Subcutaneous abdominal adipose tissue (tissue), 5 donors: ENCODE measurements at regions not wholly inside any gene's neighbourhood (a gene's known extent, or its start where the extent isn't known, plus 50 kb on each side); places are given as distances from the start of the nearest gene placed in this dataset.

ENCODE experiments used
- H3K27ac ChIP-seq: one replicate; pipeline ENCODE4 v1.7.0; 2013; ENCODE audit warnings: low read depth, mild to moderate bottlenecking, inconsistent platforms, low read length, moderate library complexity
- H3K27me3 ChIP-seq, 5 donors: one replicate each; pipeline ENCODE4 v1.7.0; 2013; ENCODE audit warnings: low read length in 5 of 5, inconsistent platforms in 1 of 5; ENCODE audit not compliant: control insufficient read depth in 5 of 5, insufficient read depth in 4 of 5
- H3K36me3 ChIP-seq, 5 donors: one replicate each; pipeline ENCODE4 v1.7.0; 2013; ENCODE audit warnings: low read length in 5 of 5; ENCODE audit not compliant: control insufficient read depth in 5 of 5, insufficient read depth in 5 of 5
- H3K4me1 ChIP-seq, 5 donors: one replicate each; pipeline ENCODE4 v1.7.0; 2013; ENCODE audit warnings: low read length in 5 of 5, mild to moderate bottlenecking in 3 of 5, moderate library complexity in 1 of 5; ENCODE audit not compliant: control insufficient read depth in 5 of 5, insufficient read depth in 5 of 5
- H3K4me3 ChIP-seq, 5 donors: one replicate each; pipeline ENCODE4 v1.7.0; 2013; ENCODE audit warnings: low read length in 5 of 5, low read depth in 1 of 5
- H3K9ac ChIP-seq, 5 donors: one replicate each; pipeline ENCODE4 v1.7.0; 2013; ENCODE audit warnings: low read length in 5 of 5, mild to moderate bottlenecking in 4 of 5, moderate library complexity in 3 of 5
- H3K9me3 ChIP-seq, 5 donors: one replicate each; pipeline ENCODE4 v1.7.0; 2013; ENCODE audit warnings: low read length in 5 of 5; ENCODE audit not compliant: control insufficient read depth in 5 of 5
- donor health status: healthy.
- donor health status: healthy.
- donor health status: healthy.
- donor health status: healthy.
- donor health status: healthy.

GRCh38 chr14:96143906-96144305, 60.7 kb upstream of the BDKRB2 start:
- peaks cover 2 to 18% (median 12%) of the 10 kb centered on the region in 5 donors for H3K4me1 ChIP-seq
- H3K9me3 ChIP-seq, result peaks cover 0 to 4% (median under 1%) of the 10 kb centered on the region in 5 donors
- H3K27ac ChIP-seq, result no peak overlapping the region
- H3K36me3 ChIP-seq, result no peaks in the 10 kb centered on the region
- no peaks in the 10 kb centered on the region for H3K27me3 ChIP-seq
- no peak overlapping the region for H3K4me3 ChIP-seq
- H3K9ac ChIP-seq, result no peak overlapping the region

DNA sequence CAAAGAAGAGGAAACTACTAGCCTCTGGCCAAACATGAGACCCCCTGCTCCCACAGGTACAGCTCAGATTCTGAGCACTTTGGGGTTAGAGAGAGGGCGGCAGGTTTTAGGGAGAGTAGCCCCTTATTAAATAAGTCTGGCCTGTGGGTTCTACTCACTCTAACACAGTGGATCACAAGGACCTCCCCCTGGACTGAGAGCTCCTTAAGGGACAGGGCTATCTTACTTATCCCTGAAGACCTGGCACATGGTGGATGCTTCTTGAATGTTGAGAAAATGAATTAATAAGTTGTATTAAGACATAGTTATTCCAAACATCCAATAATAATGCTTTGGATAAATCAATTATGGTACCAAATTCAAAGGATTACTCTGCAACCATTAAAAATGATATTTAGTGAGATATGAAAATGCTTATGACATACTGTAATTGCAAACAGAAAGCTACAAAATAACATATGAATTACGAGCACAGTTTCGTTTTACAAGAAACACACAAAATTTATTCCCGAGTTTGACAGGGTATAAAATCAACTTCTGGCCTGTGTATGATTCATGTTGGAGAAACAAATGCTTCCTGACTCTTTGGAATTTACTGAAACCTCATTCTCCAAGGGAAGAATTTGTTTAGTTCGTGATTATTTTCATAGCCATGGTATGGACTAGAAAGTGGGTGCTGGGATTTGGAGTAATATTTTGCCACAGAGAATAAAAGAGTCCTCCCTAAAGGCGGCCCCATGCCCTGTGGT, 59.3 kb upstream of the BDKRB2 start:
- H3K9me3 ChIP-seq, result peaks cover 0 to 4% (median 0%) of the 10 kb centered on the region in 5 donors
- H3K36me3 ChIP-seq, result no peaks in the 10 kb centered on the region
- H3K27ac ChIP-seq, result peak overlapping the region; percentile 71
- peaks cover 2 to 18% (median 12%) of the 10 kb centered on the region in 5 donors for H3K4me1 ChIP-seq
- H3K27me3 ChIP-seq, result no peaks in the 10 kb centered on the region
- H3K9ac ChIP-seq, result no peak overlapping the region
- no peak overlapping the region for H3K4me3 ChIP-seq

DNA sequence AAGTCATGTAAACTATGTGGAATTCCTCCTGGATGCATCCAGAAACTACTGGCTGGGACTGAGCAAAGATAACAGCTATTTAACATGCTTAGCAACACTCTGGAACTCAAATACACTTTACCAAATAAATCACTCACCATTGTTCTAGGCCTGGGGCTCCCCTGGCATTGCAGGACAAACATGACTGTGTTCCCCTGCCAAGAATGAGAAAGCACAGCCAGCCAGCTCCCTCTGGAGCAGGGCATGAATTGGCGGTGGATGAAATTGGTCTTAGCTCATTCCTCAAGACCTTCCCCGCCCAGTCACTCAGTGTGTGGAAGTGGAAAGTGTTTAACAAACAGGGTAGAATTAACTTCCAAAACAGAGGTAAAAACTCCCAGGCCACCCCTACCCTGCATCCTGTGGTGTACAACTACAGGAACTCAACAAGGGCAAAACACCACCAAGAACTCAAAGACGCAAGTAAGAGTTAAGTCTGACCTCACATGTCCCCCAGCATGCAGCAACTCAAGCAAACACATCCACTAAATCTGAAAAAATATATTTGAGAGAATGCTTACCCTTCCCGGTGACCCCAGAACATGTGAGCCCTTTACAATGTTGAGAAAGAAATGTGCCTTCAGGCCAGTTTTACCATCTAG, 58.4 kb upstream of the BDKRB2 start:
- peaks cover 0 to 4% (median 0%) of the 10 kb centered on the region in 5 donors for H3K9me3 ChIP-seq
- H3K36me3 ChIP-seq, result no peaks in the 10 kb centered on the region
- no peak overlapping the region for H3K9ac ChIP-seq
- no peak overlapping the region for H3K4me3 ChIP-seq
- H3K27me3 ChIP-seq, result no peaks in the 10 kb centered on the region
- peaks cover 2 to 18% (median 12%) of the 10 kb centered on the region in 5 donors for H3K4me1 ChIP-seq
- H3K27ac ChIP-seq, result peak overlapping the region; percentile 71

GRCh38 chr14:96148631-96149030, 56.0 kb upstream of the BDKRB2 start:
- no peak overlapping the region for H3K9ac ChIP-seq
- no peaks in the 10 kb centered on the region for H3K36me3 ChIP-seq
- no peaks in the 10 kb centered on the region for H3K27me3 ChIP-seq
- no peak overlapping the region for H3K27ac ChIP-seq
- peaks cover 0 to 4% (median 0%) of the 10 kb centered on the region in 5 donors for H3K9me3 ChIP-seq
- H3K4me1 ChIP-seq, result peaks cover 2 to 18% (median 12%) of the 10 kb centered on the region in 5 donors
- H3K4me3 ChIP-seq, result no peak overlapping the region

- no peaks in the 10 kb centered on the region for H3K36me3 ChIP-seq
- no peak overlapping the region for H3K4me3 ChIP-seq
- no peak overlapping the region for H3K9ac ChIP-seq
- no peak overlapping the region for H3K27ac ChIP-seq
- peaks cover 2 to 18% (median 12%) of the 10 kb centered on the region in 5 donors for H3K4me1 ChIP-seq
- peaks cover 0 to 4% (median 0%) of the 10 kb centered on the region in 5 donors for H3K9me3 ChIP-seq
- no peaks in the 10 kb centered on the region for H3K27me3 ChIP-seq
Measured at GRCh38 chr14:96149131-96149530, 55.5 kb upstream of the BDKRB2 start.

DNA sequence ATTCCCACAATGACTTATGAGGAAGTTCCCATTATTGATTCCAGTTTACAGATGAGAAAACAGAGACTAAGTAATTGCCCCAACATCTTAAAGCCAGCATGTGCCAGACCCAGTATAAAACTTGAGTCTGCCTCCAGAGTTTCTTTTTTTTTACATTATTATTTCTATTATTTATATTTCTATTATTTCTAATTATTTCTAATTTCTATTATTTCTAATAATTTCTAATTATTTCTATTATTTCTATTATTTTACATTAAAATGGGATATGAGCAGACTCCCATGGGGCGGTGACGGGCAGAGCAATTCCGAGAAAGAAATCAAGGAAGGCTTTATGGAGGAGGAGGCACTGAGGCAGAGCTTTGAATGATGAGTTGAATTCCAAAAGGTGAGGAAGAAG, 54.4 kb upstream of the BDKRB2 start:
- peaks cover 2 to 15% (median 12%) of the 10 kb centered on the region in 5 donors for H3K4me1 ChIP-seq
- no peaks in the 10 kb centered on the region for H3K27me3 ChIP-seq
- H3K36me3 ChIP-seq, result no peaks in the 10 kb centered on the region
- peaks cover 0 to 4% (median 2%) of the 10 kb centered on the region in 5 donors for H3K9me3 ChIP-seq
- no peak overlapping the region for H3K9ac ChIP-seq
- H3K27ac ChIP-seq, result no peak overlapping the region
- no peak overlapping the region for H3K4me3 ChIP-seq

DNA sequence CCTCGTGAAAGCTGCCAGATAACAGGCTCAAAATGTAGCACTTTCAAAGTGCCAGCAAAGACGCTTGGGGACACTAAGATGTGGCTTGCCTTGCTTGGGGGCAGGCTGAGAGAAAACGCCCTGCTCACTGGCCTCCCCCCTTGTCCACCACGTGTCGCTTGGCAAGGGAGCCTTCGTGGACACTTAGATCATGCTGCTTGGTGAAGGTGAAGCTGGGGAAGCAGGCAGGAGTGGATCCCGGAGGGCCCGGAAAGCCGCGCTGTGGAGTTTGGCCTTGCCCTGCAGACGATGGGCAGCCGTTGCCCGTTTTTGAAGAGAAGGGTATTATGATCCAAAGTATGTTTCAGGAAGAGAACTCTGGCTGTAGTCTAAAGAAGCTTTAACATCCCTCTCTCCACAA, 53.4 kb upstream of the BDKRB2 start:
- H3K9me3 ChIP-seq, result peaks cover 0 to 4% (median 2%) of the 10 kb centered on the region in 5 donors
- no peak overlapping the region for H3K9ac ChIP-seq

DNA sequence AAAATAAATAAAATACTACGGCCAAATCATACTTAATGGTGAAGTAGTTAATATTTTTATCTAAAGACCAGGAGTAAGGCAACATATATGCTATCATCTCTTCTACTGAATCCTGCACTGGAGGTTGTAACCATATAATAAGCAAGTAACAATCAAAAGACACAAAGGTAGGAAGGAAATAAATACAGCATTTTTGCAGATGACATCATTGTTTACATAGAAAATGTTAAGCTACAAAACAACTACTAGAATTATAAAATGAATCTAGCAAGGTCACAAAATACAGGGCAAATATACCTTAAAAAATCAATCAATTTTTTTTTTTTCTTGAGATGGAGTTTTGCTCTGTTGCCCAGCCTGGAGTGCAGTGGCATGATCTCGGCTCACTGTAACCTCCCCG, 51.6 kb upstream of the BDKRB2 start:
- Histone ChIP-seq H3K27me3 (no peaks in the 10 kb centered on the region), H3K4me3 (no peak overlapping the region), H3K9ac (no peak overlapping the region), H3K4me1 (no peaks in the 10 kb centered on the region), H3K9me3 (peaks cover 0 to 4% (median 0%) of the 10 kb centered on the region in 5 donors), H3K27ac (no peak overlapping the region), H3K36me3 (no peaks in the 10 kb centered on the region)

More for the DNA sequence above, 53.4 kb upstream of the BDKRB2 start:
- H3K27me3 ChIP-seq, result no peaks in the 10 kb centered on the region
- H3K27ac ChIP-seq, result no peak overlapping the region
- no peaks in the 10 kb centered on the region for H3K36me3 ChIP-seq
- peaks cover 1 to 5% (median 4%) of the 10 kb centered on the region in 5 donors for H3K4me1 ChIP-seq
- H3K4me3 ChIP-seq, result no peak overlapping the region
